ENCODE measurements at regions not wholly inside any gene's neighbourhood (a gene's known extent, or its start where the extent isn't known, plus 50 kb on each side); places are given as distances from the start of the nearest gene placed in this dataset.
A peak's percentile ranks its signal among the peaks of the same experiment; 100 is the strongest.

GRCh38 chr3:159189994-159190669, 388.3 kb downstream of the MFSD1 start:
- no peaks in the 10 kb centered on the region for H3K9me3 ChIP-seq
- TF ChIP-seq, protein P1, sequence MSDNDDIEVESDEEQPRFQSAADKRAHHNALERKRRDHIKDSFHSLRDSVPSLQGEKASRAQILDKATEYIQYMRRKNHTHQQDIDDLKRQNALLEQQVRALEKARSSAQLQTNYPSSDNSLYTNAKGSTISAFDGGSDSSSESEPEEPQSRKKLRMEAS (IDR thresholded peaks at IDR 0.05; ENCODE audit: low read depth), result peak; percentile 68
- TF ChIP-seq TCF12 (IDR thresholded peaks at IDR 0.05) (peak; percentile 93), PBX3 (IDR thresholded peaks at IDR 0.05) (peak; percentile 90), MEF2A (IDR thresholded peaks at IDR 0.05; ENCODE audit: borderline replicate concordance, low read depth) (peak; percentile 6; the same call in 1 of the 2 replicates), FOXJ3 (CRISPR knock-in tag; IDR thresholded peaks at IDR 0.05) (no peak), EZH2phosphoT487 (IDR thresholded peaks at IDR 0.05; ENCODE audit: borderline replicate concordance, low read depth) (no peak), POLR2AphosphoS5 (IDR thresholded peaks at IDR 0.05; ENCODE audit: low read depth, low read length) (no peak), RAD21 (IDR thresholded peaks at IDR 0.05; ENCODE audit: low read length) (peak; percentile 2; the same call in 1 of the 2 replicates), TEAD4 (IDR thresholded peaks at IDR 0.05; ENCODE audit: borderline replicate concordance, insufficient read depth) (peak; percentile 56; the same call in 1 of the 2 replicates), USF1 (IDR thresholded peaks at IDR 0.05; ENCODE audit: borderline replicate concordance, low read depth) (0 out of 2 replicates have a peak, but pooled peaks have one; percentile 7), RXRA (IDR thresholded peaks at IDR 0.05; ENCODE audit: borderline replicate concordance, low read depth) (peak; percentile 47; the same call in 1 of the 2 replicates), GABPA (IDR thresholded peaks at IDR 0.05; ENCODE audit: low read depth) (no peak), ZBTB33 (IDR thresholded peaks at IDR 0.05; ENCODE audit: borderline replicate concordance, low read depth) (0 out of 2 replicates have a peak, but pooled peaks have one; percentile 62), JUND (IDR thresholded peaks at IDR 0.05) (peak; percentile 83), FOXM1 (IDR thresholded peaks at IDR 0.05; ENCODE audit: low read depth) (peak; percentile 59), USF2 (IDR thresholded peaks at IDR 0.05; ENCODE audit: borderline replicate concordance, low read depth, low read length) (no peak), NRF1 (IDR thresholded peaks at IDR 0.05; ENCODE audit: low read depth, low read length) (no peak), SIN3A (IDR thresholded peaks at IDR 0.05; ENCODE audit: borderline replicate concordance, low read depth, low read length) (no peak), ELF1 (IDR thresholded peaks at IDR 0.05) (0 out of 2 replicates have a peak, but pooled peaks have one; percentile 38), SMC3 (IDR thresholded peaks at IDR 0.05; ENCODE audit: low read depth, low read length) (no peak), EP300 (IDR thresholded peaks at IDR 0.05; ENCODE audit: borderline replicate concordance in 1 of 2, low read depth in 1 of 2, low read length in 1 of 2) (peak; percentile 64 to 78)
- TF ChIP-seq, protein P2, sequence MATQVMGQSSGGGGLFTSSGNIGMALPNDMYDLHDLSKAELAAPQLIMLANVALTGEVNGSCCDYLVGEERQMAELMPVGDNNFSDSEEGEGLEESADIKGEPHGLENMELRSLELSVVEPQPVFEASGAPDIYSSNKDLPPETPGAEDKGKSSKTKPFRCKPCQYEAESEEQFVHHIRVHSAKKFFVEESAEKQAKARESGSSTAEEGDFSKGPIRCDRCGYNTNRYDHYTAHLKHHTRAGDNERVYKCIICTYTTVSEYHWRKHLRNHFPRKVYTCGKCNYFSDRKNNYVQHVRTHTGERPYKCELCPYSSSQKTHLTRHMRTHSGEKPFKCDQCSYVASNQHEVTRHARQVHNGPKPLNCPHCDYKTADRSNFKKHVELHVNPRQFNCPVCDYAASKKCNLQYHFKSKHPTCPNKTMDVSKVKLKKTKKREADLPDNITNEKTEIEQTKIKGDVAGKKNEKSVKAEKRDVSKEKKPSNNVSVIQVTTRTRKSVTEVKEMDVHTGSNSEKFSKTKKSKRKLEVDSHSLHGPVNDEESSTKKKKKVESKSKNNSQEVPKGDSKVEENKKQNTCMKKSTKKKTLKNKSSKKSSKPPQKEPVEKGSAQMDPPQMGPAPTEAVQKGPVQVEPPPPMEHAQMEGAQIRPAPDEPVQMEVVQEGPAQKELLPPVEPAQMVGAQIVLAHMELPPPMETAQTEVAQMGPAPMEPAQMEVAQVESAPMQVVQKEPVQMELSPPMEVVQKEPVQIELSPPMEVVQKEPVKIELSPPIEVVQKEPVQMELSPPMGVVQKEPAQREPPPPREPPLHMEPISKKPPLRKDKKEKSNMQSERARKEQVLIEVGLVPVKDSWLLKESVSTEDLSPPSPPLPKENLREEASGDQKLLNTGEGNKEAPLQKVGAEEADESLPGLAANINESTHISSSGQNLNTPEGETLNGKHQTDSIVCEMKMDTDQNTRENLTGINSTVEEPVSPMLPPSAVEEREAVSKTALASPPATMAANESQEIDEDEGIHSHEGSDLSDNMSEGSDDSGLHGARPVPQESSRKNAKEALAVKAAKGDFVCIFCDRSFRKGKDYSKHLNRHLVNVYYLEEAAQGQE (IDR thresholded peaks at IDR 0.05; ENCODE audit: low read depth, low read length), result peak; percentile 49; the same call in 1 of the 2 replicates
- TF ChIP-seq, protein P3, sequence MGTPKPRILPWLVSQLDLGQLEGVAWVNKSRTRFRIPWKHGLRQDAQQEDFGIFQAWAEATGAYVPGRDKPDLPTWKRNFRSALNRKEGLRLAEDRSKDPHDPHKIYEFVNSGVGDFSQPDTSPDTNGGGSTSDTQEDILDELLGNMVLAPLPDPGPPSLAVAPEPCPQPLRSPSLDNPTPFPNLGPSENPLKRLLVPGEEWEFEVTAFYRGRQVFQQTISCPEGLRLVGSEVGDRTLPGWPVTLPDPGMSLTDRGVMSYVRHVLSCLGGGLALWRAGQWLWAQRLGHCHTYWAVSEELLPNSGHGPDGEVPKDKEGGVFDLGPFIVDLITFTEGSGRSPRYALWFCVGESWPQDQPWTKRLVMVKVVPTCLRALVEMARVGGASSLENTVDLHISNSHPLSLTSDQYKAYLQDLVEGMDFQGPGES (IDR thresholded peaks at IDR 0.05; ENCODE audit: low read depth, low read length), result no peak

More at GRCh38 chr3:159189994-159190669, 388.3 kb downstream of the MFSD1 start:
- no peak overlapping the region for H3K4me3 ChIP-seq (ENCODE audit: low read depth in 2 of 2, low read length in 1 of 2)
- no peak for DNase-seq
- peaks cover 16% of the 10 kb centered on the region for H3F3A ChIP-seq (replicated peaks; ENCODE audit: insufficient read depth)
- H3K4me2 ChIP-seq, result peak overlapping the region; percentile 61; the same call in 1 of the 2 replicates
- peak overlapping the region; percentile 85 to 91 for H3K27ac ChIP-seq (ENCODE audit: low read depth in 2 of 2, low read length in 1 of 2)
- H2AFZ ChIP-seq (ENCODE audit: low read depth), result no peak overlapping the region
- no peak overlapping the region for H3K9ac ChIP-seq
- CTCF ChIA-PET, result no interaction called here
- H3K36me3 ChIP-seq (replicated peaks in 1 of 2; ENCODE audit: control insufficient read depth in 1 of 2, insufficient read depth in 2 of 2, low read length in 1 of 2), result no peaks in the 10 kb centered on the region
- 43% methylated on average over 4 of the region's 4 CpGs for WGBS (ENCODE audit: low lambda C conversion rate)
- H4K20me1 ChIP-seq (ENCODE audit: insufficient read depth), result no peaks in the 10 kb centered on the region
- POLR2A ChIA-PET, result interaction anchor here (0.7 kb wide), 1 partner anchor 66 kb away, joined by 3 read pairs; no protein-coding TSS in a partner anchor
- H3K9me2 ChIP-seq, result no peaks in the 10 kb centered on the region
- no peaks in the 10 kb centered on the region for H3K27me3 ChIP-seq (ENCODE audit: insufficient read depth)
- H3K4me1 ChIP-seq (ENCODE audit: control insufficient read depth in 1 of 2, insufficient read depth in 2 of 2, low read depth in 1 of 2, low read length in 1 of 2), result peaks cover 3 to 28% of the 10 kb centered on the region in 2 experiments
- no peaks in the 10 kb centered on the region for H3K79me2 ChIP-seq (ENCODE audit: insufficient read depth)
